Testis (tissue), 2 donors: ENCODE measurements at regions not wholly inside any gene's neighbourhood (a gene's known extent, or its start where the extent isn't known, plus 50 kb on each side); places are given as distances from the start of the nearest gene placed in this dataset.

Experiments used
- CTCF ChIP-seq, 3 experiments: fragments of 450-650 bp in 2 of 3; fragments of 200-600 bp in 1 of 3; sonication (generic) in 1 of 3; IDR thresholded peaks; one replicate each; pipeline ENCODE4 v1.5.1; 2016 to 2019; ENCODE audit warnings: antibody characterized with exemption in 3 of 3, mild to moderate bottlenecking in 2 of 3, moderate library complexity in 1 of 3
- POLR2A ChIP-seq: fragments of 450-650 bp; IDR thresholded peaks from one replicate; pipeline ENCODE4 v1.6.1; 2017; ENCODE audit warnings: antibody characterized with exemption, mild to moderate bottlenecking, moderate library complexity

DNA sequence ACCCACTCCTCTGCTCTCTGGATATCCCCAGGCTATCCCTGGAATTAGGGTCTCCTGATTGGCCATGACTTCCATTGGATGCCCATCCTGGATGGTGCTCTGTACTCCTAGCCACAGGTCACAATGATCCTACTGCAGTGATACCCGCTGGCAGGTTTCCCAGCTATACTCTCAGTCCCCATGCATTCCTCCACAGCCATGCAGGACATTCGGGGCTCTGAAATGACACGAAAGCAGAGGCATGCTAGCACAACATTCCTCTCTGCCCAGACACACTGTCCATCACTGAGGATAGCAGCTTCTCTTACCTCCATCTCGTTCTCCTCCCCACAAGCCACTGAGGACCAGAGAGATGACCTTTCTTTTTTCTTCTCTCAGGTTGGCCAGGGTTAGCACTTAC is 51.7 kb upstream of the SPATS2L start:
- TF ChIP-seq CTCF (IDR thresholded peaks at IDR 0.05) (no peak), POLR2A (no peak)
